Upper lobe of left lung (tissue), 4 donors: ENCODE measurements at regions not wholly inside any gene's neighbourhood (a gene's known extent, or its start where the extent isn't known, plus 50 kb on each side); places are given as distances from the start of the nearest gene placed in this dataset.

Experiments used
- CTCF ChIP-seq, 6 experiments: fragments of 450-650 bp in 4 of 6; fragments of 200-600 bp in 2 of 6; sonication (generic) in 2 of 6; IDR thresholded peaks; one replicate each; pipeline ENCODE4 v1.5.1; 2016 to 2019; ENCODE audit warnings: antibody characterized with exemption in 6 of 6
- POLR2A ChIP-seq, 4 donors: fragments of 450-650 bp; IDR thresholded peaks; one replicate each; pipeline ENCODE4 v1.5.1; 2016 to 2017; ENCODE audit warnings: antibody characterized with exemption in 4 of 4, mild to moderate bottlenecking in 2 of 4

- TF ChIP-seq CTCF (IDR thresholded peaks at IDR 0.05) (no peak), POLR2A (IDR thresholded peaks at IDR 0.05) (no peak)
Observed at GRCh38 chr6:27130668-27131428, 116.7 kb upstream of the PRSS16 start.
